ENCODE measurements at regions not wholly inside any gene's neighbourhood (a gene's known extent, or its start where the extent isn't known, plus 50 kb on each side); places are given as distances from the start of the nearest gene placed in this dataset.

DNA sequence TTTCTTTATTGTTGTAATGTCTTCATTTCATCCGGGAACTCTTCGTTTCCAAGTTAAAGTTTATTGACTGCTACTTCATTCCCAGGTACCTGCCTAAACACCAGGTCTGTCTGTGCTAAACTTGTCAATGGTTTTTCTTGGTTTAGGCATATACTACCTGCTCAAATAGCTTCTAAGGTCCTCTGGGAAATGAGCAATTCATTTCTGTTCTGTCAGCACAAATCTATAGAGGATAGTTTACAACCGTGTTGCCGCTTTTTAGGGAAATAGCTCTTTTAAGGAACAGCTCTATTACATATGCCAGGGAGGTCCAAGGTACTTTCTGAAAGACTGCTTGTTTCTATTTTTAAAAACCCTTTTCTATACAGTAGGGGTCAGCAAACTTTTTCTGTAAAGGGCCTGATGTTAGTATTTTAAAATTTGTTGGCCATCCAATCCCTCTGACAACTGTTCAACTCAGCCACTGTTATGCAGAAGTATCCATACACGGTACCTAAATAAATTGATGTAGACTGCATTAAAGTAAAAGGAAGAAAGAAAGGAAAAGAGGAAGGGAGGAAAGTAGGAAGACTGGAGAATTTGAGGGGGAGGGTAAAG is 222.7 kb upstream of the PTBP2 start:
- TF ChIP-seq GABPA (IDR thresholded peaks at IDR 0.05; ENCODE audit: low read depth) = no peak
- Histone ChIP-seq H3K4me3 (replicated peaks; ENCODE audit: insufficient read depth, low read length) (no peak overlapping the region), H3K27me3 (ENCODE audit: insufficient read depth, poor library complexity, severe bottlenecking) (no peaks in the 10 kb centered on the region), H3K27ac (replicated peaks) (no peak overlapping the region)
- DNase-seq (ENCODE audit: low read depth in 1 of 2, low spot score in 1 of 2) = no peak

- no peak for DNase-seq (ENCODE audit: low read depth in 1 of 2, low spot score in 1 of 2)
- H3K27me3 ChIP-seq (ENCODE audit: insufficient read depth, poor library complexity, severe bottlenecking) = no peaks in the 10 kb centered on the region
- H3K27ac ChIP-seq (replicated peaks) = no peak overlapping the region
- H3K4me3 ChIP-seq (replicated peaks; ENCODE audit: insufficient read depth, low read length) = no peak overlapping the region
- TF ChIP-seq, protein P1, sequence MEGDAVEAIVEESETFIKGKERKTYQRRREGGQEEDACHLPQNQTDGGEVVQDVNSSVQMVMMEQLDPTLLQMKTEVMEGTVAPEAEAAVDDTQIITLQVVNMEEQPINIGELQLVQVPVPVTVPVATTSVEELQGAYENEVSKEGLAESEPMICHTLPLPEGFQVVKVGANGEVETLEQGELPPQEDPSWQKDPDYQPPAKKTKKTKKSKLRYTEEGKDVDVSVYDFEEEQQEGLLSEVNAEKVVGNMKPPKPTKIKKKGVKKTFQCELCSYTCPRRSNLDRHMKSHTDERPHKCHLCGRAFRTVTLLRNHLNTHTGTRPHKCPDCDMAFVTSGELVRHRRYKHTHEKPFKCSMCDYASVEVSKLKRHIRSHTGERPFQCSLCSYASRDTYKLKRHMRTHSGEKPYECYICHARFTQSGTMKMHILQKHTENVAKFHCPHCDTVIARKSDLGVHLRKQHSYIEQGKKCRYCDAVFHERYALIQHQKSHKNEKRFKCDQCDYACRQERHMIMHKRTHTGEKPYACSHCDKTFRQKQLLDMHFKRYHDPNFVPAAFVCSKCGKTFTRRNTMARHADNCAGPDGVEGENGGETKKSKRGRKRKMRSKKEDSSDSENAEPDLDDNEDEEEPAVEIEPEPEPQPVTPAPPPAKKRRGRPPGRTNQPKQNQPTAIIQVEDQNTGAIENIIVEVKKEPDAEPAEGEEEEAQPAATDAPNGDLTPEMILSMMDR (IDR thresholded peaks at IDR 0.05; ENCODE audit: insufficient read depth, low read length) = no peak
- TF ChIP-seq REST (IDR thresholded peaks at IDR 0.05; ENCODE audit: insufficient replicate concordance, low read depth) = no peak
- no peak for TF ChIP-seq GABPA (IDR thresholded peaks at IDR 0.05; ENCODE audit: low read depth)
- no peak for TF ChIP-seq POLR2AphosphoS5 (IDR thresholded peaks at IDR 0.05; ENCODE audit: low read depth)
- TF ChIP-seq SPI1 (IDR thresholded peaks at IDR 0.05; ENCODE audit: borderline replicate concordance, low read depth) = no peak
Measured at GRCh38 chr1:96508233-96508632, 213.4 kb upstream of the PTBP2 start.

DNA sequence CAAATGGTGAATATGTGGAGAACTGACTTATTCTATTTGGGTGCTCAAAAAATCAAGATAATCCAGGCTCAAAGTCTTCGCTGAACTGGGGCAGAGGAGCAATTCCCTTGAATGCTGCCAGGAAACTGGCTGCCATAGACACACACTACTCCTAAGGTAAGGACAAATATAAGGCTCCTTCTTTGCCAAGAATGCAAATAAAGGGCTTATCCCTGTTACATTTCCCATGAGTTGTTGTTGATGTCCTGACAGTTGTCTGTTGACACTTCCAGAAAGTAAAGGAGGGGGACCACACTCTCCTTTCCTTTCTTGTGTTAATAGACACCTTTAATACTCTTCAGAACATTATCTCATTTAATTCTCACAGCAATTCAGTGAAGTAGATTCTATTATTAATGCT is 212.2 kb upstream of the PTBP2 start:
- H3K4me3 ChIP-seq (replicated peaks; ENCODE audit: insufficient read depth, low read length) = no peak overlapping the region
- TF ChIP-seq GABPA (IDR thresholded peaks at IDR 0.05; ENCODE audit: low read depth) (no peak), SPI1 (IDR thresholded peaks at IDR 0.05; ENCODE audit: borderline replicate concordance, low read depth) (no peak), REST (IDR thresholded peaks at IDR 0.05; ENCODE audit: insufficient replicate concordance, low read depth) (no peak)
- TF ChIP-seq, protein P1 (IDR thresholded peaks at IDR 0.05; ENCODE audit: insufficient read depth, low read length) = no peak
- no peaks in the 10 kb centered on the region for H3K27me3 ChIP-seq (ENCODE audit: insufficient read depth, poor library complexity, severe bottlenecking)
- DNase-seq (ENCODE audit: low read depth in 1 of 2, low spot score in 1 of 2) = no peak
- H3K27ac ChIP-seq (replicated peaks) = no peak overlapping the region

- no peak for DNase-seq (ENCODE audit: low read depth in 1 of 2, low spot score in 1 of 2)
- Histone ChIP-seq H3K27ac (replicated peaks) (no peak overlapping the region), H3K27me3 (ENCODE audit: insufficient read depth, poor library complexity, severe bottlenecking) (no peaks in the 10 kb centered on the region), H3K4me3 (replicated peaks; ENCODE audit: insufficient read depth, low read length) (no peak overlapping the region)
- TF ChIP-seq GABPA (IDR thresholded peaks at IDR 0.05; ENCODE audit: low read depth) = no peak
- TF ChIP-seq, protein P1 (IDR thresholded peaks at IDR 0.05; ENCODE audit: insufficient read depth, low read length) = no peak
- TF ChIP-seq POLR2AphosphoS5 (IDR thresholded peaks at IDR 0.05; ENCODE audit: low read depth) = no peak
- no peak for TF ChIP-seq SPI1 (IDR thresholded peaks at IDR 0.05; ENCODE audit: borderline replicate concordance, low read depth)
- no peak for TF ChIP-seq REST (IDR thresholded peaks at IDR 0.05; ENCODE audit: insufficient replicate concordance, low read depth)
Measured at GRCh38 chr1:96509951-96510350, 211.6 kb upstream of the PTBP2 start.
